ENCODE measurements at regions not wholly inside any gene's neighbourhood (a gene's known extent, or its start where the extent isn't known, plus 50 kb on each side); places are given as distances from the start of the nearest gene placed in this dataset.
A peak's percentile ranks its signal among the peaks of the same experiment; 100 is the strongest.

DNA sequence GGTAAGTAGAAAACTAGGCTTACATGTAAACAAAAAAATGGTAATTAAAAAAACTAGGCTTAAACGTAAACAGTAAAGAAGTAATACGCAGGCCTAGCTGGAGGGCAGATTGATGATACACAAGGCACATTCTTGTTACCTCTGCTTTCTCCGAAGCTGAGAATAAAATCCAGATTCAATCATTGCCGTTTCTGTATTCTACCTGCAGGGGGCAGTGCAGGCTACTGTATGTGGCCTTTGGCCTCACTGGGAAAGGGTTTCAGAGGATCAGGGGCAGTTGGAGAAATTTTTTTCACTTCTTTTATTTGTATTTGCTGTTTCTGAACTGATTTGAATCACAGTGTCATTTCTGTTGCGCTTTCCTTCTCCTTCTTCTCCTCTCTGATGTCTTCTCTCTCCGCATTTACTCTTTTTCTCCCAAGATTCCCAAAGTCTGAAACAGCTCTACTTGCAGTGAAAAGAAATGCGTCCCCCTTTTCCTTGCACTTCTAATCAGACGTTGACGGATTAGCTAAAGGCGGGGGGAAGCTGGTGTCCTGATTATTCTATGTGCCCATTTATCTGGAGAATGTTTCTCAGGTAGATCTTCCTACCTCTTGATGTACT is 67.1 kb upstream of the MCTP2 start:
- TF ChIP-seq, protein P1, sequence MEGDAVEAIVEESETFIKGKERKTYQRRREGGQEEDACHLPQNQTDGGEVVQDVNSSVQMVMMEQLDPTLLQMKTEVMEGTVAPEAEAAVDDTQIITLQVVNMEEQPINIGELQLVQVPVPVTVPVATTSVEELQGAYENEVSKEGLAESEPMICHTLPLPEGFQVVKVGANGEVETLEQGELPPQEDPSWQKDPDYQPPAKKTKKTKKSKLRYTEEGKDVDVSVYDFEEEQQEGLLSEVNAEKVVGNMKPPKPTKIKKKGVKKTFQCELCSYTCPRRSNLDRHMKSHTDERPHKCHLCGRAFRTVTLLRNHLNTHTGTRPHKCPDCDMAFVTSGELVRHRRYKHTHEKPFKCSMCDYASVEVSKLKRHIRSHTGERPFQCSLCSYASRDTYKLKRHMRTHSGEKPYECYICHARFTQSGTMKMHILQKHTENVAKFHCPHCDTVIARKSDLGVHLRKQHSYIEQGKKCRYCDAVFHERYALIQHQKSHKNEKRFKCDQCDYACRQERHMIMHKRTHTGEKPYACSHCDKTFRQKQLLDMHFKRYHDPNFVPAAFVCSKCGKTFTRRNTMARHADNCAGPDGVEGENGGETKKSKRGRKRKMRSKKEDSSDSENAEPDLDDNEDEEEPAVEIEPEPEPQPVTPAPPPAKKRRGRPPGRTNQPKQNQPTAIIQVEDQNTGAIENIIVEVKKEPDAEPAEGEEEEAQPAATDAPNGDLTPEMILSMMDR (IDR thresholded peaks at IDR 0.05): peak; percentile 68 to 79 (median 71)
- TF ChIP-seq POLR2A (IDR thresholded peaks at IDR 0.05): no peak

Measured in testis (tissue), 2 donors.